Suprapubic skin (tissue), 4 donors: ENCODE measurements at regions not wholly inside any gene's neighbourhood (a gene's known extent, or its start where the extent isn't known, plus 50 kb on each side); places are given as distances from the start of the nearest gene placed in this dataset.

Experiments used
- CTCF ChIP-seq, 2 donors: fragments of 200-600 bp in 1 of 2; fragments of 450-650 bp in 1 of 2; sonication (generic) in 1 of 2; IDR thresholded peaks; one replicate each; pipeline ENCODE4 v1.5.1; 2016 to 2019; ENCODE audit warnings: antibody characterized with exemption in 2 of 2, mild to moderate bottlenecking in 1 of 2, moderate library complexity in 1 of 2
- EP300 ChIP-seq: sonication (generic); formaldehyde crosslinking; IDR thresholded peaks from one replicate; pipeline ENCODE4 v1.6.1; 2017; ENCODE audit warnings: antibody characterized with exemption
- POLR2AphosphoS5 ChIP-seq, 3 donors: sonication (generic); formaldehyde crosslinking; IDR thresholded peaks; one replicate each; pipeline ENCODE4 v1.6.1; 2017; ENCODE audit warnings: antibody characterized with exemption in 3 of 3

GRCh38 chr3:103927896-103928295 is 1438.8 kb upstream of the ALCAM start:
- no peak for TF ChIP-seq CTCF (IDR thresholded peaks at IDR 0.05)
- no peak for TF ChIP-seq EP300
- no peak for TF ChIP-seq POLR2AphosphoS5 (IDR thresholded peaks at IDR 0.05)
